Transverse colon (tissue), 4 donors: ENCODE measurements at regions not wholly inside any gene's neighbourhood (a gene's known extent, or its start where the extent isn't known, plus 50 kb on each side); places are given as distances from the start of the nearest gene placed in this dataset.

Experiments used
- CTCF ChIP-seq, 5 experiments: fragments of 200-600 bp in 3 of 5; fragments of 450-650 bp in 2 of 5; sonication (generic) in 3 of 5; IDR thresholded peaks; 1 replicate in 2 of 5; 2 replicates in 3 of 5; pipeline ENCODE4 v1.5.1; 2016 to 2017; ENCODE audit warnings: antibody characterized with exemption in 5 of 5, inconsistent platforms in 3 of 5, mild to moderate bottlenecking in 2 of 5, moderate library complexity in 1 of 5
- EP300 ChIP-seq: sonication (generic); formaldehyde crosslinking; IDR thresholded peaks from one replicate; pipeline ENCODE4 v1.6.1; 2017; ENCODE audit warnings: antibody characterized with exemption, low read depth
- POLR2AphosphoS5 ChIP-seq, 3 donors: sonication (generic); formaldehyde crosslinking; IDR thresholded peaks; one replicate each; pipeline ENCODE4 v1.6.1; 2016; ENCODE audit warnings: antibody characterized with exemption in 3 of 3

GRCh38 chr7:55288070-55288824, 76.9 kb upstream of the LANCL2 start:
- TF ChIP-seq CTCF (IDR thresholded peaks at IDR 0.05) (no peak), POLR2AphosphoS5 (IDR thresholded peaks at IDR 0.05) (no peak), EP300 (no peak)
